CD4-positive, alpha-beta T cell treated with Interleukin-15 for 1 hour (primary cell): ENCODE measurements at regions not wholly inside any gene's neighbourhood (a gene's known extent, or its start where the extent isn't known, plus 50 kb on each side); places are given as distances from the start of the nearest gene placed in this dataset.

ENCODE experiments used
- DNase-seq: peaks from one replicate; pipeline ENCODE4 v3.0.0-alpha.2; 2020

GRCh38 chr2:181771356-181771755 is 91.0 kb upstream of the NEUROD1 start:
- DNase-seq, result no peak

DNA sequence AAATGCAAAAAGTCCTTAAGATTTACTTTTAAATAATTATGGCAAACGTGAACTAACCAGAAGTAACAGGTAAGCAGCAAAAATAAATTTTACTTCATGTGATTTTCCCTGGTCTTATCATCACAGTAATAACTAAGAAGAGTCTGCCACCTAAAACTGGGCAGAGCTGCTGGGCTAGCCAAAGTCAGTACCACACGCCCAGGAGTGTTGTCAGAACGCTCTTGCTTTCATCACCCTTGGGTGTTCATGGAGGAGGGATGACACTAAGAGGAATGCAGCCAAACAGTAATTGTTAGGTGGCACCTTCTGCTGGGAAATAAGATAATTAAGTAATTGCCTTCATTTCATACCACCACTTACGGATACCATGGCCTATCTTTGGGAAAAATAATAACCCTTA is 92.0 kb upstream of the NEUROD1 start:
- no peak for DNase-seq

DNA sequence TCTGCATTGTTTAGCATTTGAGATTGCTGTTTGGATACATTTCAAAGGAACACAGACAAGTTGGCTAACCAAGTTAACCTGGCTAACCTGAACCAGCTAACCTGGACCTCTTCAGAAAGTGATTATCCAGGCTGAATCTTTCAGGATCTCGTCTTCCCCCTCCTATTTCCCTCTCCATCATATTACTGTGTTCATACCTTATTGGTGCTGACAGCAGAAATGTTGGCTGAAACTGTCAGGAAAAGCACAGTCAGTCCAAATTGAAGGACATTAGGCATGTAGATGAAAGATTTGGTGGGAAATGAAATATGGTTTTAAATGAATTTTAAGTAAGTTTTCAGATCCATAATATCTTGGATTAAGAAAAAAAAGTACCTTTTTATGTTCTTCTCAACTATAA is 92.5 kb upstream of the NEUROD1 start:
- DNase-seq, result no peak

- no peak for DNase-seq
Observed at GRCh38 chr2:181774685-181775084, 94.4 kb upstream of the NEUROD1 start.

GRCh38 chr2:181776336-181776735 is 96.0 kb upstream of the NEUROD1 start:
- DNase-seq, result no peak

- no peak for DNase-seq
Observed at GRCh38 chr2:181777734-181778133, 97.4 kb upstream of the NEUROD1 start.

- no peak for DNase-seq
Observed at GRCh38 chr2:181778621-181779201, 98.4 kb upstream of the NEUROD1 start.

DNA sequence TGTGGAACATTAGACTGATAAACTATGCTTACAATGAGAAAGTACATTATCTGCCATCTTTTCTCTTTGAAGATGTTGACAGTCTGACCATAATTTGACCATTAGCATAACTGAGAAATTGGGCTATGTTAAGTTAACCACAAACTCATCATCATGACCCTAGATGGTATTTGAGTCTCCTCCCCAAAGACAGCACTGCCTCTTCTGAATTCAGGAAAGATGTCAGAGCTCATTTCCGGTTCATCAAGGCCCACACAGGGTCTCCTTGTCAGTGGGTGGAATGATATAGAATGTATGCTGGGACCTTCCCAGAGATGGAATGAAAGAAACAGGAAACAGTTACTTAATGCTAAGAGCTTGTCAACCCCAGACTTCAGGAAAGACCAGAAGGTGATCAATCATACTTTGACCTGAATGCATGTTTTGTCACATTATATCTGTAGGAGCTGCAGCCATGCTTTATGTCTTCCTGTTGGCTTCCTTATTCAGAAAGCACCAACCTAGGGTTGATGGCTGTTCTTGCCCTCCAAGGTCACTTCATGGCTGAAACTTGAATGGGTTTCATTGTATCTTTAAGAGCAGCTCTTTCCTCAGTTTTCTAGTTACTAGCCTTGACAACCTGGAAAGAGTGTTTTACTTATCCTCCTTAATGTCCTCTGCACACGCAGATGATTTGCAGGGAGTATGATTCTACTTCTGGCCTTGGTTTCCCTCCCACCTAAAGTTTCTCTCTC is 99.1 kb upstream of the NEUROD1 start:
- DNase-seq, result no peak

- no peak for DNase-seq
Observed at GRCh38 chr2:181780047-181780651, 99.8 kb upstream of the NEUROD1 start.

DNA sequence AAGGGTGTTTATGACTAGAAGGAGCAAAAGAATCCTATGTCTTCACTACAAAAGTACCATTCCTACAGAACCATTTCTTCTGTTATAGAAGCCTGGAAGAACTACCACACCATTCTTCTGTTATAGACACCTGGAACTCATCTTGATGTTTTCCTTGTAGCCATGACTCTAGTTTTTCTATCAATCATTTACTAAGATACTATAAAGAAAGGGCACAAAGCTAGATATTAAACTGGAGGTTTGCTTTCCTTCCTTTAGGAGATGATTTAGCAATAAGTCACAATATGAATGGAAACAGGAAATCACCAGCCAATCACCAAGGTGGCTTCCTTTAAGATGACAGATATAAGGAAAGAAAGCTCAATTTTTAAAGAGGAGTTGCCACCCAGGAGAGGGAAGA is 100.3 kb upstream of the NEUROD1 start:
- DNase-seq, result no peak

GRCh38 chr2:181781078-181781786 is 100.9 kb upstream of the NEUROD1 start:
- no peak for DNase-seq

- no peak for DNase-seq
Observed at GRCh38 chr2:181782660-181783059, 102.3 kb upstream of the NEUROD1 start.

DNA sequence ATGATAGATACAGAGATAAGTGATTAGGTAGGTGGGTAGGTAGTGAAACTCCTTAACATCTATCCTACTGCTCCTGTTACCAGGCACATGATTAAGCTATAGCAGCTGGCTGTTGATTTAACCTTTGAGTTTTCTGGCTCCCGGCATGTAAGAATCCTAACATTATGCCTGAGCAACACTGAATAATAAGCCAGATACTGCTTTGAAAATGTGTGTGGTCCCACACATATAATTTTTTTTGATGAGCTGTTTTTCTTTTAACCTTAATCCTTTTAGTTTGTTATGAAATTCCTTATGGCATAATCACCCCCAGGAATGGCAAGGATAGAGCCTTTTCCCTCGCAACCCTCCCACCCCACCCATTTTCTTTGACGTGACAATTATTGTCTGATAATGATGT is 104.2 kb upstream of the NEUROD1 start:
- DNase-seq, result no peak

DNA sequence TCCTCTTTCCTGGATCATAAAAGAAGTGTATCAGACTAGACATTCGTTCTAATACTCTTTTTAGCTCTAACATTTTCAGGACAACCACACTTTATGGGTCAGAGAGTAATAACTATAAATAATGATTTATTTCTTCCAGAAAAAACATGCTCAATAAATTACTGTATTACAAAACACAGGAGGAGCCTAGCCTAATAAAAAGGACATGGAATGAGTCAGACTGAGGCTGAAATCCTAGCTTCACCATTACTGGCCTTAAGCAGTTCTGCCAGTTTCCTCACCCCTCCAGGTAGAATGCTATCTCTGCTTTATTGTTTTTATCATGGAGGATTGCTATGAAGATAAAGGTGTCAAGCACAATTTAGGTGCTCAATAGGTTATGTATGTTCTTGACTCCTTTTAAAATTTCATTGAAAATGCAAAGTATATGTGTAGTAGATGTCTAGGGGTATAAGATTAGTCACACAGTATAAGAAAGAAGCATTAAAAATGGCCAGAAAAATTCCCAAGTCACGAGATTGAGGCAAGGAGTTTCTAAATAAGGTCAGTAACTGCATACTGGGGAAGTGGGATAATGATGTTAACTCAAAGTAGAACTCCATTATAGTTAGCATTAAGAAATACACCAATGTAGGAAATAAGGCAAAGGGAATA is 105.5 kb upstream of the NEUROD1 start:
- no peak for DNase-seq

- DNase-seq, result no peak
Observed at GRCh38 chr2:181786371-181787228, 104.9 kb upstream of the ITPRID2 start.

GRCh38 chr2:181787310-181788048 is 104.1 kb upstream of the ITPRID2 start:
- DNase-seq, result no peak

DNA sequence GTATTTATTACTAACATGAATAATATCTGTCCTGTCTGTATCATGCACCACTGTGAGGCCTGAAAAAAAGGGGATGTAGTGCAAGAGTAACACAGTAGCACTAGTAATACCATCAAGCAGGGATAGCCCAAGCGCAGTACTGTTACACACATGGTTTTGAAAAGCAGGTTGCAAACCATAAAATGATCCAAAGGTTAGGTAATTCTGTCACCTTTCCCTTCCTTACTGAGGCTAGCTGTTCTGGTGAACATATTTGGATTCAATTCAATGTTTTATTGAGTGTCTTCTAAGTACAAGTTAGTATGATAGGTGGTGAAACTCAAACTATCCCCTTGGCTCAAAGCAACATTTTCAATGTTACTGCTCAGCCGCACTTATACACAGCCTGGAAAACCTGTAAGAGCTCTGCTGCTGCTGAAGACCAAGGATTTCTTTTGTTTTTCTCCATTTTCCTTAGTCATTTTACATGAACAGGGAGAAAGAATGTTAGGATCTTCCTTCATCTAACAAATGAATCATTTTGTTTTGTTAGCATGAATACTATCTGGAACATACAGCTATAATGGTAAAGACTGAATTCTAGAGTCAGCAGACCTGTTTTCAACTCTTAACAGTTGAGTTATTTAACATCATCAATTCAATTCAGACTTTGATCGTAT is 102.5 kb upstream of the ITPRID2 start:
- DNase-seq, result no peak

GRCh38 chr2:181789827-181790448 is 101.6 kb upstream of the ITPRID2 start:
- no peak for DNase-seq

GRCh38 chr2:181790716-181791649 is 100.5 kb upstream of the ITPRID2 start:
- DNase-seq, result no peak
